OCI-LY3 (cell line): ENCODE measurements at regions not wholly inside any gene's neighbourhood (a gene's known extent, or its start where the extent isn't known, plus 50 kb on each side); places are given as distances from the start of the nearest gene placed in this dataset.

ENCODE experiments used
- CTCF ChIP-seq: fragments of 200-600, 300-600 bp; sonication (generic); IDR thresholded peaks from 2 replicates; pipeline ENCODE4 v1.5.1; 2014; ENCODE audit warnings: antibody characterized with exemption, low read length, low read depth
- EZH2phosphoT487 ChIP-seq: fragments of 200-600 bp; shearing (Covaris generic); IDR thresholded peaks from 2 replicates; pipeline ENCODE4 v1.6.1; 2018; ENCODE audit warnings: antibody characterized with exemption, mixed run types, low read depth

GRCh38 chr10:8206882-8207281 is 152.4 kb downstream of the GATA3 start:
- no peak for TF ChIP-seq CTCF
- TF ChIP-seq EZH2phosphoT487, result no peak
